ENCODE measurements at regions not wholly inside any gene's neighbourhood (a gene's known extent, or its start where the extent isn't known, plus 50 kb on each side); places are given as distances from the start of the nearest gene placed in this dataset.

- TF ChIP-seq CTCF (IDR thresholded peaks at IDR 0.05; ENCODE audit: low read depth, low read length): no peak
- no peak for TF ChIP-seq EZH2phosphoT487 (IDR thresholded peaks at IDR 0.05; ENCODE audit: low read depth)
- Histone ChIP-seq H3K27ac (ENCODE audit: low read length) (no peak overlapping the region), H3K79me2 (ENCODE audit: low read length) (no peaks in the 10 kb centered on the region), H3K9me3 (ENCODE audit: insufficient read depth, low read length) (no peaks in the 10 kb centered on the region), H3K27me3 (ENCODE audit: low read depth, low read length) (no peaks in the 10 kb centered on the region; the same call in 1 of the 2 replicates), H4K20me1 (ENCODE audit: insufficient read depth, low read length) (no peaks in the 10 kb centered on the region), H3K9ac (ENCODE audit: low read length) (no peak overlapping the region), H3K4me1 (ENCODE audit: low read length) (no peaks in the 10 kb centered on the region), H2AFZ (ENCODE audit: low read depth, low read length) (no peak overlapping the region), H3K4me3 (ENCODE audit: low read length) (no peak overlapping the region), H3K36me3 (replicated peaks; ENCODE audit: low read depth, low read length) (no peaks in the 10 kb centered on the region), H3K4me2 (ENCODE audit: low read length) (no peak overlapping the region)
Measured at GRCh38 chr12:93972411-93973208, 175.8 kb upstream of the PLXNC1 start.

DNA sequence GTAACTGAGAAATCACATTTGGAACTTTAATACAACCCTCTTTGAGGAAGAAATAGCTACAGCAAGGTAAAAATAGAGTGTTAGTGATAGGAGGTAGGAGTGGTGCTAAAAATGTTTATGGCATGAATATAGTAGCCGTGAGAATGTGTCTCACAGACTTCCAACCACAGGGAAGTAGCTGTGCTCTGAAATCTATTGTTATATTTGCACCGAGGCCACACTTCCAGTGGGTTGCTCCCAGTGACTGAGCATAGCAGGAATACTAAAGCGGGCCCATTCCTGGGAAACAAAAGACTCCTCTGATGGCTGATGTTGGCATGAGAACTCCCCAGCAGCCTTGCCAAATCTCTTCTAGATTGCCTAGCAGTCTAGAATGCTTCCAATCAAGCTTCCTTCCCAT lies 174.1 kb upstream of the PLXNC1 start:
- H3K36me3 ChIP-seq (replicated peaks; ENCODE audit: low read depth, low read length): no peaks in the 10 kb centered on the region
- no peaks in the 10 kb centered on the region for H3K27me3 ChIP-seq (ENCODE audit: low read depth, low read length)
- no peaks in the 10 kb centered on the region for H4K20me1 ChIP-seq (ENCODE audit: insufficient read depth, low read length)
- no peaks in the 10 kb centered on the region for H3K79me2 ChIP-seq (ENCODE audit: low read length)
- H3K4me3 ChIP-seq (ENCODE audit: low read length): no peak overlapping the region
- H2AFZ ChIP-seq (ENCODE audit: low read depth, low read length): no peak overlapping the region
- no peak overlapping the region for H3K27ac ChIP-seq (ENCODE audit: low read length)
- H3K4me2 ChIP-seq (ENCODE audit: low read length): no peak overlapping the region
- TF ChIP-seq EZH2phosphoT487 (IDR thresholded peaks at IDR 0.05; ENCODE audit: low read depth) (no peak), CTCF (IDR thresholded peaks at IDR 0.05; ENCODE audit: low read depth, low read length) (no peak)
- H3K4me1 ChIP-seq (ENCODE audit: low read length): no peaks in the 10 kb centered on the region
- H3K9ac ChIP-seq (ENCODE audit: low read length): no peak overlapping the region
- H3K9me3 ChIP-seq (ENCODE audit: insufficient read depth, low read length): no peaks in the 10 kb centered on the region

DNA sequence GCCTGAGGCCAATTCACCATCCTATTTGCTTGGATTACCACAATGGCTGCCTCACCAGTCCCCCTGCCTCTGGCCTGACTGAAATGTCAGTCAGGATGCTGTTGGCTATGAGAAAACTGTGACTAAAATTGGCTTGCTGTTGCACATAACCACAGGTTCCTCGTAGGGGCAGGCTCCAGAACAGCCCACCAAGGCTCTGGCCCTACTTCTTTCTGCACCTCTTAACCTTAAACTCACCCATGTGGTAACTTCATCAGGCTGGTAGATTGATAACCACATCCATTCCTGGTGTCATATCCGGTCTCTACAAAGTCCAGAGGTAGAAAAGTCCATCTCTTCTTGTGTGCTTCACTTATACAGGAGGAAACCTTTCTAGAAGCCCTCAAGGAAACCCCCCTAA lies 172.4 kb upstream of the PLXNC1 start:
- no peaks in the 10 kb centered on the region for H3K27me3 ChIP-seq (ENCODE audit: low read depth, low read length)
- H3K4me1 ChIP-seq (ENCODE audit: low read length): no peaks in the 10 kb centered on the region
- no peaks in the 10 kb centered on the region for H3K79me2 ChIP-seq (ENCODE audit: low read length)
- no peak overlapping the region for H3K4me2 ChIP-seq (ENCODE audit: low read length)
- no peaks in the 10 kb centered on the region for H3K9me3 ChIP-seq (ENCODE audit: insufficient read depth, low read length)
- no peak for TF ChIP-seq EZH2phosphoT487 (IDR thresholded peaks at IDR 0.05; ENCODE audit: low read depth)
- H4K20me1 ChIP-seq (ENCODE audit: insufficient read depth, low read length): no peaks in the 10 kb centered on the region
- H3K4me3 ChIP-seq (ENCODE audit: low read length): no peak overlapping the region
- no peak overlapping the region for H2AFZ ChIP-seq (ENCODE audit: low read depth, low read length)
- H3K9ac ChIP-seq (ENCODE audit: low read length): no peak overlapping the region
- no peak overlapping the region for H3K27ac ChIP-seq (ENCODE audit: low read length)
- H3K36me3 ChIP-seq (replicated peaks; ENCODE audit: low read depth, low read length): no peaks in the 10 kb centered on the region

DNA sequence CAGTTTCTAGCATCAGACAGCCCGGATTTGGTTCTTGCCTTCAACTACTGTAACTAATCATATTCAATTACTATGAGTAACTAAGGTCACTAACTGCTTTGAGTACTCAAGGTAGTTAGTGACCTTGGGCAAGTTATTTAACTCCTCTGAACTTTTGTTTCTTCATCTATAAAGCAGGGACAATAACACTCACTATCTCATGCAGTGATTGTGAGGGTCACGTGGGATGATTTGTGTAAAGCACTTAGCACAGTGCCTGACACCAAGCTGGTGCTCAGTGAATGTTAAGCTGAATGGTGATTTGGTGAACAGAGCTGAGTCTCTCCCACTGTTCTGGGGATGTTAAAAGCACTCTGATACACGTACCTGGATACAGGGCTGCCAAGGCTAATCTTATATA lies 171.3 kb upstream of the PLXNC1 start:
- no peak overlapping the region for H3K9ac ChIP-seq (ENCODE audit: low read length)
- no peaks in the 10 kb centered on the region for H3K9me3 ChIP-seq (ENCODE audit: insufficient read depth, low read length)
- no peaks in the 10 kb centered on the region for H3K79me2 ChIP-seq (ENCODE audit: low read length)
- no peaks in the 10 kb centered on the region for H3K4me1 ChIP-seq (ENCODE audit: low read length)
- no peak overlapping the region for H3K4me2 ChIP-seq (ENCODE audit: low read length)
- H3K27ac ChIP-seq (ENCODE audit: low read length): no peak overlapping the region
- H3K4me3 ChIP-seq (ENCODE audit: low read length): no peak overlapping the region
- no peaks in the 10 kb centered on the region for H3K36me3 ChIP-seq (replicated peaks; ENCODE audit: low read depth, low read length)
- H2AFZ ChIP-seq (ENCODE audit: low read depth, low read length): no peak overlapping the region
- TF ChIP-seq EZH2phosphoT487 (IDR thresholded peaks at IDR 0.05; ENCODE audit: low read depth): no peak
- no peak for TF ChIP-seq CTCF (IDR thresholded peaks at IDR 0.05; ENCODE audit: low read depth, low read length)
- no peaks in the 10 kb centered on the region for H4K20me1 ChIP-seq (ENCODE audit: insufficient read depth, low read length)
- peaks cover 6% of the 10 kb centered on the region; the same call in 1 of the 2 replicates for H3K27me3 ChIP-seq (ENCODE audit: low read depth, low read length)
